HCT116 (cell line): ENCODE measurements at regions not wholly inside any gene's neighbourhood (a gene's known extent, or its start where the extent isn't known, plus 50 kb on each side); places are given as distances from the start of the nearest gene placed in this dataset.

Source experiments
- ATAC-seq: fragments of 200-7000 bp; cut with Tn5 transposase; 2 replicates; pipeline ENCODE4 v1.9.1; 2020; ENCODE audit warnings: mild to moderate bottlenecking, moderate library complexity
- BruUV-seq: library from RNA; stranded (reverse); fragments of 400-500 nt; replicated peaks from 2 replicates; lab custom pipeline; 2021; lab: Mats Ljungman, UMichigan
- CTCF ChIA-PET: fragments of 300-600 bp; sonication (Branson Sonifier 250); formaldehyde crosslinking; loops from one replicate; lab custom pipeline; 2021; ENCODE audit warnings: antibody characterized with exemption; lab: Charles Lee
- POLR2A ChIA-PET: fragments of 300-600, 350-600 bp; sonication (Branson Sonifier 250); formaldehyde crosslinking; loops from one replicate; lab custom pipeline; 2021; ENCODE audit warnings: antibody characterized with exemption; lab: Charles Lee
- RAD21 ChIA-PET, 2 experiments: fragments of 300-600 bp; sonication (Branson Sonifier 250); formaldehyde crosslinking; loops; one replicate each; lab custom pipeline; 2023; ENCODE audit warnings: low total read pairs in 2 of 2; ENCODE audit not compliant: uncharacterized antibody in 2 of 2, unreplicated experiment in 2 of 2, low non-redundant PET in 1 of 2; lab: Charles Lee
- DNase-seq: peaks from one replicate; pipeline ENCODE4 v3.0.0-alpha.2; 2010; ENCODE audit warnings: low read depth, low spot score
- H2AFZ ChIP-seq: fragments of 200-600 bp; shearing (Covaris generic), sonication (generic); 2 replicates; pipeline ENCODE4 v1.6.1; 2017; ENCODE audit warnings: low read depth, mixed run types, mixed read lengths, antibody characterized with exemption, low read length; ENCODE audit not compliant: poor library complexity, severe bottlenecking
- H3K27ac ChIP-seq: 2 replicates; pipeline ENCODE4 v1.5.1; 2012; ENCODE audit warnings: low read depth, low read length
- H3K27me3 ChIP-seq: fragments of 200-600 bp; sonication (generic); 2 replicates; pipeline ENCODE4 v1.6.1; 2016; ENCODE audit warnings: mixed run types, low read length, mixed read lengths; ENCODE audit not compliant: insufficient read depth
- H3K36me3 ChIP-seq, 2 experiments: fragments of 200-500 bp in 1 of 2; fragments of 200-600 bp in 1 of 2; sonication (Bioruptor generic) in 1 of 2; sonication (generic) in 1 of 2; 2 replicates each; pipeline versions ENCODE4 v1.5.1 to v1.6.1; 2014 to 2016; ENCODE audit warnings: low read length in 2 of 2, inconsistent platforms in 1 of 2, mixed read lengths in 1 of 2, mixed run types in 1 of 2; ENCODE audit not compliant: insufficient read depth in 2 of 2, control insufficient read depth in 1 of 2
- H3K4me1 ChIP-seq, 2 experiments: fragments of 200-600 bp in 1 of 2; sonication (generic) in 1 of 2; 2 replicates each; pipeline versions ENCODE4 v1.5.1 to v1.6.1; 2012 to 2017; ENCODE audit warnings: low read length in 2 of 2, inconsistent platforms in 1 of 2, mild to moderate bottlenecking in 1 of 2, mixed read lengths in 1 of 2, mixed run types in 1 of 2, moderate library complexity in 1 of 2; ENCODE audit not compliant: insufficient read depth in 2 of 2, control insufficient read depth in 1 of 2
- H3K4me2 ChIP-seq: fragments of 200-600 bp; sonication (generic); 2 replicates; pipeline ENCODE4 v1.6.1; 2017; ENCODE audit warnings: mixed run types, low read length, mixed read lengths
- H3K4me3 ChIP-seq, 2 experiments: fragments of 200-600 bp in 1 of 2; sonication (generic) in 1 of 2; replicated peaks in 1 of 2; 2 replicates each; pipeline ENCODE4 v1.5.1; 2011 to 2016; ENCODE audit warnings: low read length in 2 of 2, control low read depth in 1 of 2, low read depth in 1 of 2, mild to moderate bottlenecking in 1 of 2, mixed read lengths in 1 of 2, mixed run types in 1 of 2
- H3K79me2 ChIP-seq: fragments of 200-600 bp; sonication (generic); 2 replicates; pipeline ENCODE4 v1.6.1; 2017; ENCODE audit warnings: mild to moderate bottlenecking, mixed run types, low read length, moderate library complexity, mixed read lengths; ENCODE audit not compliant: insufficient read depth
- H3K9ac ChIP-seq: fragments of 200-600 bp; sonication (generic); 2 replicates; pipeline ENCODE4 v1.6.1; 2016; ENCODE audit warnings: low read length, mixed read lengths
- H3K9me2 ChIP-seq: fragments of 200-600 bp; sonication (generic), shearing (Covaris generic); 2 replicates; pipeline ENCODE4 v1.6.1; 2017; ENCODE audit warnings: mixed run types, mild to moderate bottlenecking, moderate library complexity; ENCODE audit not compliant: insufficient read depth
- H3K9me3 ChIP-seq, 2 experiments: fragments of 200-500 bp in 1 of 2; fragments of 200-600 bp in 1 of 2; sonication (Bioruptor generic) in 1 of 2; sonication (generic) in 1 of 2; 2 replicates each; pipeline ENCODE4 v1.6.1; 2014 to 2017; ENCODE audit warnings: low read length in 2 of 2, mixed read lengths in 2 of 2, inconsistent platforms in 1 of 2, low read depth in 1 of 2, mild to moderate bottlenecking in 1 of 2, mixed run types in 1 of 2, moderate library complexity in 1 of 2; ENCODE audit not compliant: control insufficient read depth in 1 of 2, insufficient read depth in 1 of 2
- H4K20me1 ChIP-seq: fragments of 200-600 bp; sonication (generic), shearing (Covaris generic); 2 replicates; pipeline ENCODE4 v1.6.1; 2017; ENCODE audit warnings: mixed run types, mild to moderate bottlenecking, moderate library complexity; ENCODE audit not compliant: insufficient read depth
- EGR1 ChIP-seq: IDR thresholded peaks from 2 replicates; pipeline ENCODE4 v1.6.1; 2012; ENCODE audit warnings: low read depth
- EZH2 ChIP-seq: fragments of 200-600 bp; sonication (generic); IDR thresholded peaks from 2 replicates; pipeline ENCODE4 v1.6.1; 2017; ENCODE audit warnings: antibody characterized with exemption, mixed run types
- JUND ChIP-seq: IDR thresholded peaks from 2 replicates; pipeline ENCODE4 v1.6.1; 2012
- POLR2A ChIP-seq: IDR thresholded peaks from 2 replicates; pipeline ENCODE4 v1.7.0; 2011; ENCODE audit warnings: borderline replicate concordance; ENCODE audit not compliant: insufficient read depth, insufficient read length; ENCODE audit errors: extremely low read depth
- SIN3A ChIP-seq: IDR thresholded peaks from 2 replicates; pipeline ENCODE4 v1.6.1; 2012; ENCODE audit warnings: low read depth
- SRF ChIP-seq: IDR thresholded peaks from 2 replicates; pipeline ENCODE4 v1.6.1; 2012; ENCODE audit warnings: low read depth
- YY1 ChIP-seq: IDR thresholded peaks from 2 replicates; pipeline ENCODE4 v1.6.1; 2011; ENCODE audit warnings: low read length, low read depth, moderate library complexity, mild to moderate bottlenecking; ENCODE audit not compliant: insufficient replicate concordance; ENCODE audit errors: extremely low read depth
- ZFX ChIP-seq: fragments of 450-650 bp; IDR thresholded peaks from 2 replicates; pipeline ENCODE4 v1.6.1; 2017
- ZNF274 ChIP-seq: fragments of 200-500 bp; sonication (Bioruptor generic); IDR thresholded peaks from 2 replicates; pipeline ENCODE4 v1.6.1; 2014; ENCODE audit warnings: mild to moderate bottlenecking, low read depth, low read length, inconsistent platforms
- intact Hi-C: fragments of 100-400 bp; cut with micrococcal nuclease; formaldehyde crosslinking; loops from 2 replicates; pipeline ENCODE4 v1.10.0; 2022
- TF ChIP-seq, protein P1 (sequence below): IDR thresholded peaks from 2 replicates; pipeline ENCODE4 v1.6.1; 2012
- TF ChIP-seq, protein P2 (sequence below): IDR thresholded peaks from 2 replicates; pipeline ENCODE4 v1.6.1; 2011; ENCODE audit warnings: mild to moderate bottlenecking, low read length, moderate library complexity; ENCODE audit not compliant: insufficient replicate concordance; ENCODE audit errors: extremely low read depth

DNA sequence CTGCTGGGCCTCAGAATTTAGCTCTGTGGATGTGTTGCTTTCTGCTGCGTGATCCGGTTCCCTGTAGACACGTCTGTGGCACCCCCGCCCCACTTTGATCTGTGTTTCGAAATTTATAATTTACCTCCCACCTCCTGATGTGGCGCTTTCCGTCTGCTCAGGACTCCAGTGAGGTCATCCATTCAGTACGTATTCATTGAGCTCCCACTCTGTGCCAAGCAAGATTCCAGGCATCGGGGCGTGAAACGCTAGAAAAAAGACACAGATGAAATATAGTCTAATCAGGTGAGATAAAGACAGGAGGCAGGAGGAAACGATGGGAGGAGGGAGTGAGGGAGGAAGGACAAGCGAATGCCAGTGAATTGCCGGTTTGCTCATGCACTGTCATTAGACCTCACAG lies 431.9 kb upstream of the SULF2 start:
- Histone ChIP-seq H3K36me3 (no peaks in the 10 kb centered on the region), H3K9me2 (no peaks in the 10 kb centered on the region), H3K27me3 (no peaks in the 10 kb centered on the region), H3K4me2 (no peak overlapping the region), H4K20me1 (no peaks in the 10 kb centered on the region), H3K27ac (no peak overlapping the region), H3K4me3 (no peak overlapping the region), H3K79me2 (no peaks in the 10 kb centered on the region), H3K9ac (no peak overlapping the region), H2AFZ (no peak overlapping the region), H3K4me1 (no peaks in the 10 kb centered on the region), H3K9me3 (no peaks in the 10 kb centered on the region)
- no TSS peak for BruUV-seq
- intact Hi-C loops, result no loop called here
- ATAC-seq, result no peak
- POLR2A ChIA-PET, result no interaction called here
- TF ChIP-seq EZH2 (no peak), SRF (no peak), SIN3A (no peak), EGR1 (no peak), YY1 (no peak), POLR2A (no peak)
- TF ChIP-seq, protein P1, sequence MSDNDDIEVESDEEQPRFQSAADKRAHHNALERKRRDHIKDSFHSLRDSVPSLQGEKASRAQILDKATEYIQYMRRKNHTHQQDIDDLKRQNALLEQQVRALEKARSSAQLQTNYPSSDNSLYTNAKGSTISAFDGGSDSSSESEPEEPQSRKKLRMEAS, result no peak
- TF ChIP-seq, protein P2, sequence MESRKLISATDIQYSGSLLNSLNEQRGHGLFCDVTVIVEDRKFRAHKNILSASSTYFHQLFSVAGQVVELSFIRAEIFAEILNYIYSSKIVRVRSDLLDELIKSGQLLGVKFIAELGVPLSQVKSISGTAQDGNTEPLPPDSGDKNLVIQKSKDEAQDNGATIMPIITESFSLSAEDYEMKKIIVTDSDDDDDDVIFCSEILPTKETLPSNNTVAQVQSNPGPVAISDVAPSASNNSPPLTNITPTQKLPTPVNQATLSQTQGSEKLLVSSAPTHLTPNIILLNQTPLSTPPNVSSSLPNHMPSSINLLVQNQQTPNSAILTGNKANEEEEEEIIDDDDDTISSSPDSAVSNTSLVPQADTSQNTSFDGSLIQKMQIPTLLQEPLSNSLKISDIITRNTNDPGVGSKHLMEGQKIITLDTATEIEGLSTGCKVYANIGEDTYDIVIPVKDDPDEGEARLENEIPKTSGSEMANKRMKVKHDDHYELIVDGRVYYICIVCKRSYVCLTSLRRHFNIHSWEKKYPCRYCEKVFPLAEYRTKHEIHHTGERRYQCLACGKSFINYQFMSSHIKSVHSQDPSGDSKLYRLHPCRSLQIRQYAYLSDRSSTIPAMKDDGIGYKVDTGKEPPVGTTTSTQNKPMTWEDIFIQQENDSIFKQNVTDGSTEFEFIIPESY, result no peak
- no peak for DNase-seq
- RAD21 ChIA-PET, result no interaction called here
- CTCF ChIA-PET, result no interaction called here

DNA sequence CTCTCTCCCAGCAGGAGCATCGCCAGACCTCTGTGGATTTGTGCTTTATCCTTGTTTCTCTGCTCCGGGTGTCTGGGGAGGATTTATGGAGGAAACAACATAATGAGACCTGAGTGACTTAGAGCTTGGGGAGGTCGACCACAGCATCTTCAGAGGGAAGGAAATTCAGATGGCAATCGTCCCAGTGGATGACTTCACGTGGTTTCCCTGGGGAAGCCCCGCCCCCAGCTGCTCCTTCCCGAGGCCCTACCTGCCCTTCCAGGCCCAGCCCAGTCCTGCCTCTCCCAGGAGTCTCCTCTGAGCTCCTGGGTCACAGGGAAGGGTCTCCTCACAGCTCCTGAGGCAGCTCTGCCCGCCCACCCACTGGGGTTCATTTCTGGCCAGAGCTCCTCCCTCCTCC lies 430.3 kb upstream of the SULF2 start:
- no peak overlapping the region for H3K9ac ChIP-seq
- no peaks in the 10 kb centered on the region for H4K20me1 ChIP-seq
- intact Hi-C loops, result no loop called here
- no peak for DNase-seq
- no peak overlapping the region for H3K4me2 ChIP-seq
- no peaks in the 10 kb centered on the region for H3K27me3 ChIP-seq
- H3K36me3 ChIP-seq, result no peaks in the 10 kb centered on the region
- TF ChIP-seq, protein P2, result no peak
- TF ChIP-seq ZFX (no peak), JUND (no peak), POLR2A (no peak), ZNF274 (no peak), SIN3A (no peak)
- no peaks in the 10 kb centered on the region for H3K79me2 ChIP-seq
- no TSS peak for BruUV-seq
- ChIA-PET POLR2A (no interaction called here), RAD21 (no interaction called here), CTCF (no interaction called here)
- no peaks in the 10 kb centered on the region for H3K9me2 ChIP-seq
- no peak overlapping the region for H3K4me3 ChIP-seq
- ATAC-seq, result peak; percentile 65
- no peaks in the 10 kb centered on the region for H3K9me3 ChIP-seq
- no peaks in the 10 kb centered on the region for H3K4me1 ChIP-seq
- no peak overlapping the region for H2AFZ ChIP-seq
- no peak overlapping the region for H3K27ac ChIP-seq
